Heart right ventricle (tissue), 16 donors: ENCODE measurements at regions not wholly inside any gene's neighbourhood (a gene's known extent, or its start where the extent isn't known, plus 50 kb on each side); places are given as distances from the start of the nearest gene placed in this dataset.
A peak's percentile ranks its signal among the peaks of the same experiment; 100 is the strongest.

ENCODE experiments used
- ATAC-seq, 8 donors: fragments of 200-7000 bp; cut with Tn5 transposase; one replicate each; pipeline ENCODE4 v1.9.1; 2020; ENCODE audit warnings: mild to moderate bottlenecking in 8 of 8, moderate library complexity in 8 of 8, moderate number of reproducible peaks in 1 of 8
- DNase-seq, 2 donors: peaks; one replicate each; pipeline ENCODE4 v3.0.0-alpha.2; 2020
- H3K27ac ChIP-seq, 10 donors: fragments of 200-600 bp; sonication (generic) in 2 of 10; one replicate each; pipeline versions ENCODE4 v1.5.0 to v1.8.0; 2020 to 2022; ENCODE audit warnings: mild to moderate bottlenecking in 3 of 10
- H3K27me3 ChIP-seq, 7 donors: fragments of 200-600 bp; one replicate each; pipeline ENCODE4 v1.8.0; 2021 to 2022; ENCODE audit warnings: mild to moderate bottlenecking in 2 of 7
- H3K36me3 ChIP-seq, 9 donors: fragments of 200-600 bp; sonication (generic) in 1 of 9; one replicate each; pipeline versions ENCODE4 v1.5.0 to v1.8.0; 2020 to 2022; ENCODE audit warnings: mild to moderate bottlenecking in 2 of 9
- H3K4me1 ChIP-seq, 9 donors: fragments of 200-600 bp; sonication (generic) in 1 of 9; one replicate each; pipeline versions ENCODE4 v1.5.0 to v1.8.0; 2020 to 2022; ENCODE audit warnings: mild to moderate bottlenecking in 4 of 9
- H3K4me3 ChIP-seq, 10 donors: fragments of 200-600 bp; sonication (generic) in 2 of 10; one replicate each; pipeline versions ENCODE4 v1.5.0 to v1.8.0; 2020 to 2022; ENCODE audit warnings: mild to moderate bottlenecking in 7 of 10, moderate library complexity in 2 of 10
- H3K9me3 ChIP-seq, 11 donors: fragments of 200-600 bp in 10 of 11; sonication (generic) in 2 of 11; one replicate each; pipeline versions ENCODE4 v1.5.0 to v1.8.0; 2013 to 2022; ENCODE audit warnings: mild to moderate bottlenecking in 2 of 11, control low read depth in 1 of 11, moderate library complexity in 1 of 11
- WGBS, 2 donors: extraction: QIAGEN DNeasy Blood & Tissue Kit; methylation state at CpG; one replicate each; pipeline ENCODE4 v1.1.7; 2013; ENCODE audit warnings: inconsistent platforms in 1 of 2; 5-methylcytosine and 5-hydroxymethylcytosine counted together
- intact Hi-C, 10 donors: fragments of 100-400 bp; cut with DNase I; formaldehyde crosslinking; loops; one replicate each; pipeline versions ENCODE4 v1.11.1 to v1.14.2; 2022
- TF ChIP-seq, protein P1 (sequence below), 9 donors: fragments of 200-600 bp; sonication (generic) in 2 of 9; IDR thresholded peaks; one replicate each; pipeline versions ENCODE4 v1.5.0 to v1.8.0; 2021 to 2022; ENCODE audit warnings: antibody characterized with exemption in 9 of 9, mild to moderate bottlenecking in 5 of 9, moderate library complexity in 1 of 9
- donor health status: Arrhythmogenic right ventricular cardiomyopathy.
- donor health status: ischemic (EF 13 %, LVEDD 7.1; RV severe dilation, severe dysfunction).
- donor health status: healthy with polysubstance abuse.
- donor health status: DM: no; HTN: yes; CAD: no.
- donor health status: DM: no; HTN: no; CAD: no.
- donor health status: ischemic (EF 25% LVEDD 6.9; RV normal size, moderate dysfunction).
- donor health status: ischemic (EF 25% LVEDD 5.7; RV mildly dilated, moderate dysfunction).
- donor health status: healthy.
- donor health status: DM: yes; HTN: yes; CAD: no.
- donor health status: Ischemic cardiomyopathy.
- donor health status: ischemic (EF 35%, LVEDD 5.7; RV mildly dilated, moderate dysfunction).
- donor health status: nonischemic (EF 11% LVEDD 7.7; RV severe dilation, severe dysfunction).
- donor health status: DM: yes; HTN: yes; CAD: no.
- donor health status: PGD.
- donor health status: ischemic (EF 29% LVEDD 5.4; RV normal size, mild dysfunction).
- donor health status: nonischemic (EF 23%, LVEDD 6.1; RV moderate dilation, normal function).

- WGBS, 2 donors = 28 to 34% methylated on average over 1 of the region's 1 CpG
- ATAC-seq = no peak
- intact Hi-C loops = no loop called here
Observed at GRCh38 chr14:34075826-34076225, 125.0 kb upstream of the EGLN3 start.

GRCh38 chr14:34075042-34075744 is 124.3 kb upstream of the EGLN3 start:
- H3K36me3 ChIP-seq = no peaks in the 10 kb centered on the region
- WGBS, 2 donors = 64 to 75% methylated on average over 3 of the region's 3 CpGs
- H3K4me1 ChIP-seq = peaks cover 0 to 22% (median 5%) of the 10 kb centered on the region in 9 donors
- no peaks in the 10 kb centered on the region for H3K27me3 ChIP-seq
- no peak for ATAC-seq
- TF ChIP-seq, protein P1, sequence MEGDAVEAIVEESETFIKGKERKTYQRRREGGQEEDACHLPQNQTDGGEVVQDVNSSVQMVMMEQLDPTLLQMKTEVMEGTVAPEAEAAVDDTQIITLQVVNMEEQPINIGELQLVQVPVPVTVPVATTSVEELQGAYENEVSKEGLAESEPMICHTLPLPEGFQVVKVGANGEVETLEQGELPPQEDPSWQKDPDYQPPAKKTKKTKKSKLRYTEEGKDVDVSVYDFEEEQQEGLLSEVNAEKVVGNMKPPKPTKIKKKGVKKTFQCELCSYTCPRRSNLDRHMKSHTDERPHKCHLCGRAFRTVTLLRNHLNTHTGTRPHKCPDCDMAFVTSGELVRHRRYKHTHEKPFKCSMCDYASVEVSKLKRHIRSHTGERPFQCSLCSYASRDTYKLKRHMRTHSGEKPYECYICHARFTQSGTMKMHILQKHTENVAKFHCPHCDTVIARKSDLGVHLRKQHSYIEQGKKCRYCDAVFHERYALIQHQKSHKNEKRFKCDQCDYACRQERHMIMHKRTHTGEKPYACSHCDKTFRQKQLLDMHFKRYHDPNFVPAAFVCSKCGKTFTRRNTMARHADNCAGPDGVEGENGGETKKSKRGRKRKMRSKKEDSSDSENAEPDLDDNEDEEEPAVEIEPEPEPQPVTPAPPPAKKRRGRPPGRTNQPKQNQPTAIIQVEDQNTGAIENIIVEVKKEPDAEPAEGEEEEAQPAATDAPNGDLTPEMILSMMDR (IDR thresholded peaks at IDR 0.05) = no peak
- H3K9me3 ChIP-seq = peaks cover 0 to 13% (median 0%) of the 10 kb centered on the region in 11 donors
- H3K4me3 ChIP-seq = no peak overlapping the region
- peak overlapping the region in 2 of 10 donors; percentile 16 to 49 for H3K27ac ChIP-seq
- DNase-seq = no peak
- intact Hi-C loops = no loop called here

More at GRCh38 chr14:34075826-34076225, 125.0 kb upstream of the EGLN3 start:
- Histone ChIP-seq H3K27me3 (no peaks in the 10 kb centered on the region), H3K4me1 (peaks cover 0 to 22% (median 8%) of the 10 kb centered on the region in 9 donors), H3K27ac (peak overlapping the region in 1 of 10 donors; percentile 49), H3K9me3 (peaks cover 0 to 13% (median 0%) of the 10 kb centered on the region in 11 donors), H3K4me3 (no peak overlapping the region), H3K36me3 (no peaks in the 10 kb centered on the region)
- TF ChIP-seq, protein P1 (IDR thresholded peaks at IDR 0.05) = no peak
- DNase-seq = no peak

- intact Hi-C loops = no loop called here
- no peak overlapping the region for H3K4me3 ChIP-seq
- ATAC-seq (no peak), DNase-seq (no peak)
- no peaks in the 10 kb centered on the region for H3K27me3 ChIP-seq
- no peak overlapping the region for H3K27ac ChIP-seq
- H3K36me3 ChIP-seq = no peaks in the 10 kb centered on the region
- peaks cover 0 to 23% (median 6%) of the 10 kb centered on the region in 9 donors for H3K4me1 ChIP-seq
- TF ChIP-seq, protein P1 (IDR thresholded peaks at IDR 0.05) = no peak
- H3K9me3 ChIP-seq = peaks cover 0 to 13% (median 0%) of the 10 kb centered on the region in 11 donors
- WGBS, 2 donors = 93 to 98% methylated on average over 1 of the region's 1 CpG
Observed at GRCh38 chr14:34072921-34073320, 122.0 kb upstream of the EGLN3 start.

GRCh38 chr14:34072401-34072800 is 121.5 kb upstream of the EGLN3 start:
- ATAC-seq (no peak), DNase-seq (no peak)
- Histone ChIP-seq H3K36me3 (no peaks in the 10 kb centered on the region), H3K4me3 (no peak overlapping the region), H3K4me1 (peaks cover 0 to 23% (median 5%) of the 10 kb centered on the region in 9 donors), H3K27me3 (no peaks in the 10 kb centered on the region), H3K27ac (no peak overlapping the region), H3K9me3 (peaks cover 0 to 13% (median 0%) of the 10 kb centered on the region in 11 donors)
- TF ChIP-seq, protein P1 (IDR thresholded peaks at IDR 0.05) = no peak
- WGBS, 2 donors = 97 to 98% methylated on average over 3 of the region's 3 CpGs
- intact Hi-C loops = no loop called here
